ENCODE measurements at regions not wholly inside any gene's neighbourhood (a gene's known extent, or its start where the extent isn't known, plus 50 kb on each side); places are given as distances from the start of the nearest gene placed in this dataset.
"Not testable (repeated sequence)": the region's sequence is repeated elsewhere in the genome, so short reads cannot be mapped to it uniquely, and the experiment has no call there.

DNA sequence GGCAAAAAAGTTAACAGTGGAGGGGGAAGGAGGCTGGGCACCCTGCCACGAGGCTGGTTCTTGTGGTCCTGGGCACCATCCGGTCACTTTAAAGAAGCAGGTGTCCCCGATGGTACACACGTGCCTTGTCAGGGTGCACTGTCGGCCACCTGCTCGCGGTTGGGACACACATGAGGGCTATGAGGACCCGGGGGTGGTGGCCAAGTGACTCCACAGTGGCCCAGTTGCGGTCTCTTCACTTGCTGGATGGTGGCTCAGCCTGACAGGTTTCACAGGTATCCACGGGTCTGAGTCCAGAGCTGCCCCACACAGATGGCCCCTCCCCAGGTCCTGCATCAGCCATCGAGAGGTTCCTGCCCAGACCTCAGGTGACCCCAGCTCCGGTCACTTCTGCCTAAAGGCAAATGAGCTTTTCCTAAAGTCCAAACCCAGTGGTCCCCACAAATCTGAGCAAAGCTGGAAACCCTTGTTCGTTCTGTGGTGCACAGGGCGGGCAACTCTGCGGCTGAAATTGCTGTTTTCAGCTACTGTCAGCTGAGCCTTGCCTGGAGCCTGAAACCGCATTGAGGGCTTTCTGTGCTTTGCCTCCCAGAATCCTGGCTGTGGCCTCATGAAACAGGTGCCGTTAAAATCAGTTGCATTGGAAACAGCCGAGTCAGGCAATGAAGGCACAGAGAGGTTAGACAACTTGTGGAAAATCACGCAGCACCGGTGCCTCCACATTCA lies 144.0 kb downstream of the LAT start:
- not testable (repeated sequence) for DNase-seq (ENCODE audit: low read depth, low spot score); H3K27ac ChIP-seq

GRCh38 chr16:29127806-29128420 lies 143.1 kb downstream of the LAT start:
- DNase-seq (ENCODE audit: low read depth, low spot score); H3K27ac ChIP-seq: not testable (repeated sequence)

DNA sequence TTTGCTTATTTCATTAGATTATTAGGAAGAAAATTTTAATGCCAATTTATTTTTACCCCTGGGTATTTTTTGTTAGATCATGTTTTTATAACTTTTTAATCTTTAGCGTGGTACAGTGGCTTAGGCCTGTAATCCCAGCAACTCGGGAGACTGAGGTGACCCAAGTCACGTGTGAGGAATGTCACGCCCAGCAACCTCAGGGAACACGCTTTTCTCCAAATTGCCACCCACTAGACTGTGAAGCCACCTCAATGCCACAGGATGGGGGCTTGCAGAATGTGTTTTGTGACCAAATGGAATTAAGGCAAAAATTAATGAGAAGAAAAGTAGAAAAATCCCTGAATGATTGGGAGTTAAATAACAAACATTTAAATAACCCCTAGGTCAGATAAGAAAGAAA lies 141.8 kb downstream of the LAT start:
- no peak overlapping the region for H3K27ac ChIP-seq
- DNase-seq (ENCODE audit: low read depth, low spot score) = no peak

GRCh38 chr16:29126057-29126494 lies 141.2 kb downstream of the LAT start:
- DNase-seq (ENCODE audit: low read depth, low spot score) = no peak
- H3K27ac ChIP-seq = no peak overlapping the region

DNA sequence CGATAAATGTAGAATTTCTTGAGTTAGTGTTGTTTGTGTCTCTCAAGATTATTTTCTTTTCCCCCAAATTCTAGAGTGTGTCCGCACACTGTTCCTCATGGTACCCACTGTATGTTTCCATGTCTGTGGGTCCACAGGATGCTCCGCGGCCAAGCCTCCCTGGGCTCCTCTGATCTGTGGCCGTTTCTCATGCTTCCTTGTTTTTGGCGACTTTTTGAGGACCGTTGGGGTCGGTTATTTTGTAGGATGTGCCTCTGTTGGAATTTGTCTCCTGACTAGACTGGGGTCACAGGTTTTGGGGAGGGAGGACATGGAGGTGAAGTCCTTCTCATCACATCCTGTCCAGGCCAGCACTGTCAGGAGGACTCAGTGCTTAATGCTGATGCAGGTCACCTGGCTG lies 140.0 kb downstream of the LAT start:
- DNase-seq (ENCODE audit: low read depth, low spot score) = no peak
- no peak overlapping the region for H3K27ac ChIP-seq

- H3K27ac ChIP-seq; DNase-seq (ENCODE audit: low read depth, low spot score): not testable (repeated sequence)
Measured at GRCh38 chr16:29124162-29124561, 139.3 kb downstream of the LAT start.

- DNase-seq (ENCODE audit: low read depth, low spot score); H3K27ac ChIP-seq: not testable (repeated sequence)
Measured at GRCh38 chr16:29120680-29121079, 135.8 kb downstream of the LAT start.

DNA sequence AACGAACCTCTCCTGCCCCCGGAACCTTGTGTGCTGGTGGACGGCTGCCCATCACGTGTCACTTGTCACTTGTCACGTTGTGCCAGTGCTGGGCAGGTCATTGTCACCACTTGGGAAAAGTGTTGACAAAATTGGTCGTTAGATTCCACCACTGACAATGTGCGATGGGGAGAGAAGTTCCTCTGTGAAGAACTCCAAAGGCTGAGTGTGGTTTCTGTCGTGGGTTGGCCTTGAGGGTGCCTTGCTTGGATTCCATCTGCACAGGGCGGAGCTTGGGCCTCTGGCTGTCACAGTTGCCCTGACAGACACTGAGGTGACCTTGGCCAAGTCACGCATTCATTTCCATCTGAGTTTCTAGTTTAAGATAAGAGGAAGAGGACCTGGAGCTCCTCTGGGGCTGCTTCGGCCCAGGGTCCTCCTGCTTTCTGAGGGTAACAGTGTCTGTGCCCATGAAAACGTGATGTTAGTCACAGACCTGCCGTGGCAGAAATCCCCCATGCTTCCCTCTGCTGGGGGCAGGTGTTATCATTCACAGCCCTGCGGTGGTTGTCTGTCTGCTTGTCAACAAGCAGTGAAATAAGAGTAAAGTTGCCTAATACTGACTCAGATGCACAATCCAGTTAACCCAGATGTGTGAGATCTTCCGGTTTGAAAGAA lies 133.6 kb downstream of the LAT start:
- not testable (repeated sequence) for DNase-seq (ENCODE audit: low read depth, low spot score); H3K27ac ChIP-seq

DNA sequence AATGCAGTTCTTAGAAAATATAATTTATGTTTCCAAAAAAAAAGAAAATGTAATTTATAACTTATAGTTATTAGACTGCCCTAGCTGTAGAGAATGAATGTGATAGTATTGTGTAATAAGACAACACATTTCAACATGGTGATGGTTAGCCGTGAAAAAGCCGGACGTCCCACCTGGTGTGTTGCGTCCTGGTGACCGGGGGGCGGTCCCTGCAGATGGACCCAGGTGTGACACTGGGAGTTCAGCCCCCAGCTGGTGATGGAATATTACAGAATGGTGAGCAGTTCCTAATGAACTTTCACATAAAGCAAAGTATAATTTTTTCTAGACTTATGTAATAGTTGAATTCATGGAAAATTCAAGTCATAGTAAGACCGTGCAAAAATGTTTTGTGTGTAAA lies 132.8 kb downstream of the LAT start:
- no peak overlapping the region for H3K27ac ChIP-seq

GRCh38 chr16:29116980-29117379 lies 132.1 kb downstream of the LAT start:
- no peak for DNase-seq (ENCODE audit: low read depth, low spot score)
- no peak overlapping the region for H3K27ac ChIP-seq

More for the DNA sequence above, 132.8 kb downstream of the LAT start:
- no peak for DNase-seq (ENCODE audit: low read depth, low spot score)

DNA sequence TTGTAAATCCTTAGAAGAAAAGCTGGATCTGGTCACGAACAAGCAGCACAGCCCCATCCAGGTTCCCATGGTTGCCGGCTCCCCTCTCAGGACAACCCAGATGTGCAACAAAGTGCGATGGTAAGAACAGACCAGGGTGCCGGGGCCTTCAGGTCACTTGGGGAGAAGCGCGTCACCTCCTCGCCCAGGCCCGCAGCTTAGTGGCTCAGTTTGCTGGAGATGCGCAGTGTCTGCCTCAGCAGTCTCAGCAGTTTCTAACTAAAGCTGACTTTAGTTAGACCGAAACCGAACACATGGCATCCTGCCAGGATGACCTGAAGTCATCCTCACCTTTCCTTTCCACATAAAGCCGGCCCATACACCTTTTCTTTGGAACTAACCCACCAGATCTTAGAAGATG lies 131.4 kb downstream of the LAT start:
- not testable (repeated sequence) for DNase-seq (ENCODE audit: low read depth, low spot score); H3K27ac ChIP-seq

DNA sequence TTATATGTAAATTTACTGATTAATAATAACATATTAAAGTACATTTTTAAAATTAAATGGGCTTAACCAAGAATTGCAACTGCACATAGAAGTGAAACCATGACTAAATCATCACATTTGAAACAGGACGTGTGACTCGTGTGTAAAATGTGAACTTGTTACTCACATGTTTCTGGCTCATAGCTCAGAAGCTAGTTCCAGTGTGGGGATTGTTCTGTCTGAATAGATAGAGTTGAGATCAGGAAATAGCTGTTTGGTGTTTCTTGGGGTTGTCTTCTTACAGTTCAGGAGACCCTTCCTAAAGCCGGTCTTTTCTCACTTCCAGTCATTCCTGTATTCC lies 130.9 kb downstream of the LAT start:
- H3K27ac ChIP-seq = not testable (repeated sequence)

GRCh38 chr16:29114989-29115801 lies 130.3 kb downstream of the LAT start:
- not testable (repeated sequence) for DNase-seq (ENCODE audit: low read depth, low spot score); H3K27ac ChIP-seq

More for the DNA sequence above, 130.9 kb downstream of the LAT start:
- DNase-seq (ENCODE audit: low read depth, low spot score) = peak; percentile 20

- H3K27ac ChIP-seq = no peak overlapping the region
- no peak for DNase-seq (ENCODE audit: low read depth, low spot score)
Measured at GRCh38 chr16:29114574-29114973, 129.7 kb downstream of the LAT start.

DNA sequence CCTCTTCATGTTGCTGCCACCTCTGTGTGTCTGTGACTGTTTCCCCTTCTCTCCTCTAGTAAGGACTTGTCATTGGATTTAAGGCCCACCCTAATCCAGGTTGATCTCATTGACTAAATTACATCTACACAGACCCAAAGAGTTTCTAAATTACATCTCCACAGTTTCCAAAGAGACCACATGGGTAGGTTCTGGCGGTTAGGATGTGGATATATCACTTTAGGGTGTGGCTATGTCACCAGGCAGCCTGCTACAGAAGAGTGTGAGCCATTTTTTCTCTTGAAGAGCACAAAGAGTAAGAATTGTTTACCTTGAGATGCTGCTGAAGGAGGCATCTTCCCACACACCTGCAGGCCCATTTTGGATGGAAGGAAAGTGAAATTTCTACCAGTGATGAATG lies 128.6 kb downstream of the LAT start:
- not testable (repeated sequence) for DNase-seq (ENCODE audit: low read depth, low spot score); H3K27ac ChIP-seq

- no peak for DNase-seq (ENCODE audit: low read depth, low spot score)
- H3K27ac ChIP-seq = no peak overlapping the region
Measured at GRCh38 chr16:29112755-29113347, 128.0 kb downstream of the LAT start.

DNA sequence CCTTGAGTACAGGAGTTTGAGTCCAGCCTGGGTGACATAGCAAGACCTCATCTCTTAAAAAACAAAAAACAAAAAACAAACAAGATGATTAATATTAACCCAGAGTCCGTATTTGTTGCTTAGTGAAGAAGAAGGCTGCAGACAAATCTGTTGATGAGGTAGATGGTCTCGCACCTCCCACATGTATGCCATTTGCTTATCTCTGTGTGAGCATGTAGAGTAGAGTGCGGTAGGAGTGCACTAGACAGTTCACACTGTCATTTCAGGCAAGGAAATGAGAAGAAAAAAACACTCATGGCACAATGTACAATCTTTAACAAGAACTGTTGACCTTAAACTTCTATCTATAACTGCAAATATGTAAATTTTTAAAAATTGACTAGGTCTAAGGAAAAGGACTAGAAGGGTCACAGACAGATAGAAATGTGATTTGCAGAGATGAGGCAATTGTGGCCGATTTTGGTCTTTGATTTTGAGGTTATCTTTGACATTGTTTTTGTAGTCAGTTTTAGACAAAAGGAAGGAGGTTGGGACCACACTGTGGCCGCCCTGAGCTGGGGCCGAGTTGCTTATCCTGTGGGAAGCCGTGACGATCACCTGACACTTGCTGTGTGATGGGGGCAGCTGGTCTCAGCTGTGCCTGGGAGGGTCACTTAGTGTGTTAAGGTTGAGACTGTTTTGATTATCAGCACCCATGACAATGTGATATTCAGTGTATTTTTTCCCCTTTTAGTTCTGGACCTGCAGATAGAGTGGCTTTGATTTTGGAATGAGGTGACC lies 127.2 kb downstream of the LAT start:
- DNase-seq (ENCODE audit: low read depth, low spot score); H3K27ac ChIP-seq: not testable (repeated sequence)

GRCh38 chr16:29111421-29111820 lies 126.6 kb downstream of the LAT start:
- H3K27ac ChIP-seq = no peak overlapping the region
- DNase-seq (ENCODE audit: low read depth, low spot score) = no peak

GRCh38 chr16:29108625-29109169 lies 123.8 kb downstream of the LAT start:
- not testable (repeated sequence) for H3K27ac ChIP-seq; DNase-seq (ENCODE audit: low read depth, low spot score)

All from epithelial cell of prostate (primary cell).